HG03135 (cell line): ENCODE measurements at regions not wholly inside any gene's neighbourhood (a gene's known extent, or its start where the extent isn't known, plus 50 kb on each side); places are given as distances from the start of the nearest gene placed in this dataset.

Experiments used
- ATAC-seq: cut with Tn5 transposase; IDR thresholded peaks from one replicate; pipeline ENCODE4 v1.9.1; 2021; ENCODE audit warnings: mild to moderate bottlenecking, moderate library complexity; ENCODE audit not compliant: unreplicated experiment

- ATAC-seq: no peak
These were observed 381.9 kb upstream of the MC4R start for GRCh38 chr18:60754413-60755009.

DNA sequence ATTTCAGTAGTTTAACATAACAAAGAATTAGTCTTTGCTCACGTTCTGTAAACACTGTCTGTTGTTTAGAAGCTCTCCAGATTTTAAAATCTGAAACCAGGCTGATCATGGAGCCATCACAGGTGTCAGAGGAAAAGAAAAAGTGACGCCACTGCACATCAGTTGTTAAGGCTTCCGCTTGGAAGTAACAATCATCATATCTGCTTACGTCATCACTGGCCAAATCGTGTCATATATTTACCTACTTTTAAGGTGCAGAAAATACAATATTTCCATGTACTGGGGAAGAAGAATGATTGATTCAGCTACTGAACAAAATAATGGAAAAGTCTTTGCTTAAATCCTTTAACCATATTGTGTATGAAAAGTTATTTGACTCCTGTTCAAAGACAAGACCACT lies 382.6 kb upstream of the MC4R start:
- no peak for ATAC-seq

DNA sequence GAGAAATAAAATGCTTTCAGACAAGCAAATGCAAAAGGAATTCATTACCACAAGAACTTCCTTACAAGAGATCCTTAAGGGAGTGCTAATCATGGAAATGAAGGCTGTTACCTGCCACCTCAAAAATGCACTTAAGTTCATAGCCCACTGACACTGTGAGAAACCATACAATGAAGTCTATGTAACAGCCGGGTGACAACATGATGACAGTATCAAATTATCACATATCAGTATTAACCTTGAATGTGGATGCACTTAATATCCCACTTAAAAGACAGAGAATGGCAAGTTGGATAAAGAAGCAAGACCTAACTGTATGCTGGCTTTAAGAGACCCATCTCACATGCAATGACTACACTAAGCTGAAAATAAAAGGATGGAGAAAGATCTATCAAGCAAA lies 403.4 kb upstream of the MC4R start:
- ATAC-seq: no peak

- ATAC-seq: no peak
These were observed 411.6 kb upstream of the MC4R start for GRCh38 chr18:60784161-60784560.

GRCh38 chr18:60794802-60795201 lies 422.2 kb upstream of the MC4R start:
- no peak for ATAC-seq

- no peak for ATAC-seq
These were observed 431.8 kb upstream of the MC4R start for GRCh38 chr18:60804415-60804814.

DNA sequence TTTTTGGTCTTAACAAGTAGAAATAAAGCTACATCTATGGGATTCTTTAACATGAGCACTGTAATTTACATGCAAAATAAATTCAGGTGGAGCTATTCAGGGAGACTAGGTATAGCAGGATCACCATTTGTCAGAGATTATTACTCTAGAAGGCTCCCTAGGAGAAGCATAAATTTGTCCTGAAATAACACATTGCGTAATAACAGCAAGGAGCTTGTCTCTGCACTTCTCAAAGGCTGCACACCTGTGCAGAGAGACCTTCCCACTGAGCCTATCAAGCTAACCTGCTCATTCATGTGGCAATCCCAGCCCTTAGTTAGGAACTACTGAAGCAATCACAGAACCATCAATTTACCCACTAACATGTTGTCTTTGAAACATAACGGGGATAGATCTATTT lies 437.4 kb upstream of the MC4R start:
- no peak for ATAC-seq

DNA sequence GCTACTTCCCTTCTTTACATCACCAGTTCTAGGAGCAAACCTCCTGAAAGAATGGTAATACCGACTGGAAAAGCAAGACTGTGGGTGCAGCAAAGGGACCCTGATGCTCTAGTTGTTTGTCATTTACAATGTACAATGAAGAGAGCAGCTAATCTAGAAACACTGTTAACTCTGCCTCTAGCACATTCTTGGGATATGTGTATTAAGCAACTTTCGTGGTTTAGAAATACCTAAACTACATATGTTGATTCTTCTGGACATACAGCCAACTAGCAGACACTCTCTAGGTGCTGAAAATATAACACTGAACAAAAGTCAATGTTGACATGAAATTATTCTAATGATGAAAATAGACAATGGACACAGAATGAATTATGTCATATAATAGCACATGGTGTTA lies 440.3 kb upstream of the MC4R start:
- ATAC-seq: no peak

GRCh38 chr18:60826346-60826745 lies 453.8 kb upstream of the MC4R start:
- ATAC-seq: no peak

GRCh38 chr18:60831971-60832370 lies 459.4 kb upstream of the MC4R start:
- no peak for ATAC-seq

DNA sequence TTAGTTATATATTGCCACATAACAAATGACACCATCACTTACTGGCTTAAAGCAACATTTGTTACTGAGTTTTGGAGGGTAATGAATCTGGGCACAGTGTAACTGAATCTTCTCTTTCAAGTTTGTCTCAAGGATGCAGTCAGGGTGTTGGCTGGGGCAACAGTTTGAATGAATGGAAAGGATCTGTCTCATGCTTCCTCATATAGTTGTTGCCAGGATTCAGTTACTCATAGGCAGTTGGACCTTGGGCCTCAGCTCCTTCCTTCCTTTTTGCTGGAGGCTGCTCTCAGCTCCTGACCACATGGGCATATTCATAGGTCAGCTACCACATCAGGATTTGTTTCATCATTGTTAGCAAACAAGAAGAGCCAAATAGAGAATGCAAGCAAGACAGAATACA lies 466.1 kb upstream of the MC4R start:
- no peak for ATAC-seq

DNA sequence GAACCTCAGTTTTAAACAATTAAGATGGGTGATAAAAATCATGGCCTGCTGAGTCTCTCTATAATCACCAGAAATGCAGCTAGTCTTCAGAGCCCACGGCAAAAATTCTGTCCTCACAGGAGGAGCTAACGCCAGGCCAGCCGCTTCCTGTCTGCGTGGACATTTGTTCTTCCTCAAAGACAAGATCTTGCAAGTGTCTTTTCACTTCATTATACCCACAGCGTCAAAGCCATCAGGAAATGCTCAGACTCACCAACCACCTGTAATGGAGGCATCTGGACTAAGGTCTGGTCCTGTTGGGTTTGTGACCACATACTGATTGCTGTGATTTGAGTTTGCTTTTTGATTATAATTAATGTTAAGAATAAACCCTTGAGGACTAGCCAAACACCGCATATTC lies 473.8 kb upstream of the MC4R start:
- no peak for ATAC-seq

GRCh38 chr18:60847517-60847916 lies 474.9 kb upstream of the MC4R start:
- ATAC-seq: no peak

DNA sequence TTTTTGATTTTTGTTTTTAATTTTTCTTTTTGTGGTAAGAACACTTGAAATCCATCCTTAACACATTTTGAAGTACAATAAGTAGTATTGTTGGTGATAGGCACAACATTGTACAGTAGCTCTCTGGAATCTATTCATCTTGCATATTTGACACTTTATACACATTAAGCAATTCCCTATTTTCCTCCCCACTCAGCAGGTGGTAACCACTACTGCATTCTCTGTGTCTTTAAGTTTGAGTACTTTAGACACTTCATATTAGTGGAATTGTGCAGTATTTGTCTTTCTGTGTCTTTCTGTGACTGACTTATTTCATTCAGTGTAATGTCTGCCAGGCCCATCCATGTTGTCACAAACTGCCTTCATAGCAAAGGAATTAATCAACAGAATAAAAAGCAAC lies 471.7 kb upstream of the CDH20 start:
- no peak for ATAC-seq

- ATAC-seq: no peak
These were observed 470.2 kb upstream of the CDH20 start for GRCh38 chr18:60862988-60863387.

GRCh38 chr18:60865801-60866200 lies 467.4 kb upstream of the CDH20 start:
- ATAC-seq: no peak

- no peak for ATAC-seq
These were observed 462.7 kb upstream of the CDH20 start for GRCh38 chr18:60870261-60871153.

DNA sequence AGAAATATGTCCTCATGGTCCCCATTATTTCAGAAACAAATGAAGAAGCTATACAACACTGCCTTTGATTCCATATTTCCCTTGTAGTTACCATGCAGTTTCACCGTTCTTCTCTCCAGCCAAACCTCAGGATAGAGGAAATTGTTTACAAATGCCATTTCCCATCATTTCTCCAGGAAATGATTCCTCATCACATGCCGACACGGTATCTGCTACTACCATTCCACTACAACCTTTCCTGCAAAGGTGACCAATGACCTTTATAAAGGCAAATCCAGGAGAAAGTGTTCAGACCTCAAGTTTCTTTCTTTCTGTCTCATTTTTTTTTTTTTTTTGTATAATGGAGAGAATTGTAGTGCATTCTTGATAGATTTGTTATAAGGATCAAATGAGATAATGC lies 460.8 kb upstream of the CDH20 start:
- no peak for ATAC-seq

DNA sequence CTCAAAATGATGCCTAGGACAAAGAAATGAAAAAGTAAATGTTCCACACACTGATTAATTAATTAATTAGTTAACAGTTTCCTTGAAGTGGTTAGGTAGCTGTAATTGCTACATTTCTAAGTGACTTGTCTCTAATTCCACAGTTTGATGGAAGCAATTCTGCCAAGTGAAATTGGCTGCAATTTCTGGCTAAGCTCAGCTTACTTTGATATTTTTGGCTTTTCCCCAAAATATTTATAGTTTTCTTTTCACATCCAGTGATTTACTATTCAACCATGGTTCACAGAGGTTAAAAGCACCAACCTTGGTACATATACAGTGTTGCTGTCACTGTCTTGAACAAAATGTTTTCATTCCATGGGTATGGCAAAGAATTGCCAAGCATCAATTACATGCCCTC lies 459.5 kb upstream of the CDH20 start:
- no peak for ATAC-seq

- no peak for ATAC-seq
These were observed 457.2 kb upstream of the CDH20 start for GRCh38 chr18:60875957-60876507.

DNA sequence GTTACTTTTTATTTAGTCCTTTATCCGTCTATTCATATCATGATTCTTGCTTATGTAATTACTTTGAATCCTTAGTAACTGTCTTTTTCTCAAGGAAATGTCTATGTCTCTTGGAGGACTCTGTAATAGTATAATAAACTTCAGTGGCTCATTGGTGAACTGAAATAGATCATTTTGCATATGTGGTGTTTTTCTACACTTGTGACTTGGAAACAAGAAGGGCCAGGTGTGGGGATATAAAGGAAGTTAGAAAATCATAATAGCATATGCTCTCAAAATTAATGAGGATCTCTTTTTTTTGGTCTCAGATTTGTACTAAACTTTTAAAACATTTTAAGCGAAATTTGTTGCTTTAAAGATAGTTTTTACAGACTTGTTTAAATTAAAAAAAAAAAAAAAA lies 453.0 kb upstream of the CDH20 start:
- ATAC-seq: no peak

DNA sequence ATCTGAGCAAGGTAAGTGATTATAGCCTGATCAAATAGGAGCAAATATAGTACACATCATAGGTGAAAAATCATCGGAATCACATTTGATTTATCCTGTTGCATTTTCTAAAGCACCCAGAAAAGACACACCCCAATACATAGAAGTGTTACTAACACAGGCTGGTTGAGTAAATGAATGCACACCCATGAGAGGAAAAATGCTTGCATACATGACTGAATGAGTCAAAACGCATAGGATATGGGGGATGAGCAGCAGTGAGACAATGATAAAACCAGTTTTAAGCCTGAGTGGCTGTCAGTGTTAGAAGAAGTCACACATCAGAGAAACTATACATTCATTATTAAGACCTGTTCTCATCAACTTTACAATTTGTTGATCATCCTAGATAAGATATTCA lies 449.6 kb upstream of the CDH20 start:
- no peak for ATAC-seq
